ENCODE measurements at regions not wholly inside any gene's neighbourhood (a gene's known extent, or its start where the extent isn't known, plus 50 kb on each side); places are given as distances from the start of the nearest gene placed in this dataset.

GRCh38 chr4:176507845-176508533, 188.2 kb downstream of the SPCS3 start:
- Histone ChIP-seq H3K4me3 (replicated peaks in 1 of 3) (no peak overlapping the region), H3K36me3 (no peaks in the 10 kb centered on the region), H3K27me3 (no peaks in the 10 kb centered on the region), H3K9me3 (no peaks in the 10 kb centered on the region), H3K4me1 (no peaks in the 10 kb centered on the region), H3K27ac (no peak overlapping the region)
- TF ChIP-seq CTCF (IDR thresholded peaks at IDR 0.05): no peak
- TF ChIP-seq POLR2A (IDR thresholded peaks at IDR 0.05): no peak
- DNase-seq: no peak
- 90 to 95% methylated on average over 8 of the region's 8 CpGs for WGBS, 2 donors
- intact Hi-C loops (cut with DNase I): no loop called here

GRCh38 chr4:176508780-176509331, 189.1 kb downstream of the SPCS3 start:
- H3K9me3 ChIP-seq: no peaks in the 10 kb centered on the region
- no peaks in the 10 kb centered on the region for H3K27me3 ChIP-seq
- 66 to 68% methylated on average over 4 of the region's 4 CpGs for WGBS, 2 donors
- DNase-seq: no peak
- H3K36me3 ChIP-seq: no peaks in the 10 kb centered on the region
- H3K27ac ChIP-seq: no peak overlapping the region
- H3K4me1 ChIP-seq: no peaks in the 10 kb centered on the region
- intact Hi-C loops (cut with DNase I): no loop called here
- H3K4me3 ChIP-seq (replicated peaks in 1 of 3): no peak overlapping the region
- TF ChIP-seq POLR2A (IDR thresholded peaks at IDR 0.05) (no peak), CTCF (IDR thresholded peaks at IDR 0.05) (no peak)

GRCh38 chr4:176525576-176525975, 205.8 kb downstream of the SPCS3 start:
- DNase-seq: no peak
- no peaks in the 10 kb centered on the region for H3K4me1 ChIP-seq
- TF ChIP-seq POLR2A (IDR thresholded peaks at IDR 0.05): no peak
- TF ChIP-seq CTCF (IDR thresholded peaks at IDR 0.05): no peak
- H3K27me3 ChIP-seq: no peaks in the 10 kb centered on the region
- no peak overlapping the region for H3K4me3 ChIP-seq (replicated peaks in 1 of 3)
- intact Hi-C loops (cut with DNase I): no loop called here
- H3K27ac ChIP-seq: no peak overlapping the region
- no peaks in the 10 kb centered on the region for H3K9me3 ChIP-seq
- H3K36me3 ChIP-seq: no peaks in the 10 kb centered on the region
- WGBS, 2 donors: 86 to 91% methylated on average over 2 of the region's 2 CpGs

DNA sequence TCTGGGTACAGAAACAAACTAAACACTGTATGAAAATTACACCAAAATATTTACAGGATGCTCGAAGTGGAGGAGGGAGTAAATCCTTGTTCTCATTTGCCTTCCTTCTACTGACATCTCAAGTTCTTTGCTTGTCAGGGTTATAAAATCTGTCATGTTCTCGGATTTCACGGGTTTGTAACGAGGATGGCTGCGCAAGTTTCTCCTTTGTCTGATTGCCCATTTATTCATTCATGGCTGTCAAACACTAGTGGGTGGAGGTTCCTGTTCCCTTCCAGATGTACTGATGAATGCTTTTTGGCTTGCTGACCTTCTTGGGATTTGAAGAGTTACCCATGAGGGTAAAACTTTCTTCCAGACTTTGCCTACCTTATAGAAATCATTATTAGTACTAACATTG, 206.9 kb downstream of the SPCS3 start:
- no peak for DNase-seq
- H3K4me1 ChIP-seq: no peaks in the 10 kb centered on the region
- H3K9me3 ChIP-seq: no peaks in the 10 kb centered on the region
- 71 to 77% methylated on average over 5 of the region's 5 CpGs for WGBS, 2 donors
- no peaks in the 10 kb centered on the region for H3K36me3 ChIP-seq
- TF ChIP-seq CTCF (IDR thresholded peaks at IDR 0.05) (no peak), POLR2A (IDR thresholded peaks at IDR 0.05) (no peak)
- no peaks in the 10 kb centered on the region for H3K27me3 ChIP-seq
- H3K4me3 ChIP-seq (replicated peaks in 1 of 3): no peak overlapping the region
- no peak overlapping the region for H3K27ac ChIP-seq
- intact Hi-C loops (cut with DNase I): no loop called here

- H3K27ac ChIP-seq: no peak overlapping the region
- TF ChIP-seq CTCF (IDR thresholded peaks at IDR 0.05): no peak
- TF ChIP-seq POLR2A (IDR thresholded peaks at IDR 0.05): no peak
- intact Hi-C loops (cut with DNase I): no loop called here
- no peak for DNase-seq
- H3K27me3 ChIP-seq: no peaks in the 10 kb centered on the region
- H3K4me1 ChIP-seq: no peaks in the 10 kb centered on the region
- no peaks in the 10 kb centered on the region for H3K36me3 ChIP-seq
- no peak overlapping the region for H3K4me3 ChIP-seq (replicated peaks in 1 of 3)
- no peaks in the 10 kb centered on the region for H3K9me3 ChIP-seq
Measured at GRCh38 chr4:176529574-176529973, 209.8 kb downstream of the SPCS3 start.

All from thyroid gland (tissue), 4 donors.